Natural killer cell (primary cell): ENCODE measurements at regions not wholly inside any gene's neighbourhood (a gene's known extent, or its start where the extent isn't known, plus 50 kb on each side); places are given as distances from the start of the nearest gene placed in this dataset.

Source experiments
- ATAC-seq, 3 donors: fragments of 150-1000 bp in 2 of 3; fragments of 200-7000 bp in 1 of 3; cut with Tn5 transposase; 1 replicate in 1 of 3; 2 replicates in 2 of 3; pipeline ENCODE4 v1.10.0; 2021; ENCODE audit warnings: mild to moderate bottlenecking in 2 of 3, moderate library complexity in 2 of 3
- DNase-seq, 2 donors: peaks; one replicate each; pipeline versions ENCODE4 v3.0.0 to v3.0.0-alpha.2; 2013 to 2021; ENCODE audit warnings: mixed read lengths in 1 of 2
- H3K27ac ChIP-seq: one replicate; pipeline ENCODE4 v1.5.1; 2013; ENCODE audit warnings: mild to moderate bottlenecking, low read length
- H3K27me3 ChIP-seq: one replicate; pipeline ENCODE4 v1.6.1; 2013; ENCODE audit warnings: low read length; ENCODE audit not compliant: control insufficient read depth, insufficient read depth
- H3K36me3 ChIP-seq: one replicate; pipeline ENCODE4 v1.6.1; 2013; ENCODE audit warnings: low read length; ENCODE audit not compliant: control insufficient read depth, insufficient read depth
- H3K4me1 ChIP-seq: one replicate; pipeline ENCODE4 v1.6.1; 2013; ENCODE audit warnings: low read length; ENCODE audit not compliant: control insufficient read depth, insufficient read depth
- H3K4me3 ChIP-seq: one replicate; pipeline ENCODE4 v1.5.1; 2013; ENCODE audit warnings: low read length
- H3K9me3 ChIP-seq: one replicate; pipeline ENCODE4 v1.6.1; 2013; ENCODE audit warnings: low read length; ENCODE audit not compliant: control insufficient read depth, insufficient read depth
- H3K27ac Mint-ChIP-seq, 2 donors: one replicate each; pipeline ENCODE4 v1.8.0; 2022; ENCODE audit warnings: mild to moderate bottlenecking in 2 of 2, mixed read lengths in 2 of 2, moderate library complexity in 1 of 2
- H3K27me3 Mint-ChIP-seq, 2 donors: one replicate each; pipeline ENCODE4 v1.8.0; 2022; ENCODE audit warnings: low read depth in 2 of 2, mixed read lengths in 2 of 2
- H3K36me3 Mint-ChIP-seq: one replicate; pipeline ENCODE4 v1.8.0; 2022; ENCODE audit warnings: mixed read lengths
- H3K4me1 Mint-ChIP-seq, 2 donors: one replicate each; pipeline ENCODE4 v1.8.0; 2022; ENCODE audit warnings: mixed read lengths in 2 of 2
- H3K4me3 Mint-ChIP-seq: one replicate; pipeline ENCODE4 v1.8.0; 2022; ENCODE audit warnings: mild to moderate bottlenecking, moderate library complexity, mixed read lengths
- H3K9me3 Mint-ChIP-seq, 2 donors: one replicate each; pipeline ENCODE4 v1.8.0; 2022; ENCODE audit warnings: mixed read lengths in 2 of 2
- CTCF ChIP-seq: fragments of 200-600 bp; IDR thresholded peaks from one replicate; pipeline ENCODE4 v1.8.0; 2022; ENCODE audit warnings: antibody characterized with exemption
- WGBS: methylation state at CpG from one replicate; pipeline ENCODE4 v1.1.7; 2013; ENCODE audit warnings: missing lambda C conversion rate; ENCODE audit not compliant: insufficient coverage; 5-methylcytosine and 5-hydroxymethylcytosine counted together
- intact Hi-C: fragments of 100-400 bp; cut with micrococcal nuclease; formaldehyde crosslinking; loops from one replicate; pipeline ENCODE4 v1.14.2; 2022

GRCh38 chr3:8387571-8387970, 114.1 kb upstream of the LMCD1 start:
- 89% methylated on average over 2 of the region's 4 CpGs for WGBS
- H3K4me1 Mint-ChIP-seq = no peaks in the 10 kb centered on the region
- Histone ChIP-seq H3K27me3 (no peaks in the 10 kb centered on the region), H3K27ac (no peak overlapping the region), H3K4me3 (no peak overlapping the region), H3K9me3 (no peaks in the 10 kb centered on the region), H3K4me1 (no peaks in the 10 kb centered on the region), H3K36me3 (no peaks in the 10 kb centered on the region)
- intact Hi-C loops = no loop called here
- TF ChIP-seq CTCF = no peak
- no peak overlapping the region for H3K27ac Mint-ChIP-seq
- no peak overlapping the region for H3K4me3 Mint-ChIP-seq
- peaks cover 0 to 2% of the 10 kb centered on the region in 2 donors for H3K9me3 Mint-ChIP-seq
- ATAC-seq (no peak), DNase-seq (no peak)
- no peaks in the 10 kb centered on the region for H3K27me3 Mint-ChIP-seq
- no peaks in the 10 kb centered on the region for H3K36me3 Mint-ChIP-seq

- peaks cover 5 to 15% of the 10 kb centered on the region in 2 donors for H3K27me3 Mint-ChIP-seq
- intact Hi-C loops = no loop called here
These were observed 101.9 kb upstream of the LMCD1 start for GRCh38 chr3:8399686-8400085.

GRCh38 chr3:8400911-8401310, 100.7 kb upstream of the LMCD1 start:
- Histone ChIP-seq H3K9me3 (no peaks in the 10 kb centered on the region), H3K4me1 (no peaks in the 10 kb centered on the region), H3K36me3 (no peaks in the 10 kb centered on the region), H3K27ac (no peak overlapping the region), H3K27me3 (no peaks in the 10 kb centered on the region), H3K4me3 (no peak overlapping the region)
- WGBS = 83% methylated on average over 1 of the region's 1 CpG
- Mint-ChIP-seq H3K9me3 (peaks cover 0 to under 1% of the 10 kb centered on the region in 2 donors), H3K27me3 (peaks cover 10 to 15% of the 10 kb centered on the region in 2 donors), H3K4me1 (no peaks in the 10 kb centered on the region), H3K27ac (no peak overlapping the region), H3K36me3 (peaks cover 3% of the 10 kb centered on the region), H3K4me3 (no peak overlapping the region)
- intact Hi-C loops = no loop called here
- no peak for ATAC-seq
- TF ChIP-seq CTCF = no peak
- DNase-seq = no peak

More at GRCh38 chr3:8399686-8400085, 101.9 kb upstream of the LMCD1 start:
- Histone ChIP-seq H3K4me3 (no peak overlapping the region), H3K9me3 (no peaks in the 10 kb centered on the region), H3K27ac (no peak overlapping the region), H3K27me3 (no peaks in the 10 kb centered on the region), H3K36me3 (no peaks in the 10 kb centered on the region), H3K4me1 (no peaks in the 10 kb centered on the region)
- DNase-seq = no peak
- no peaks in the 10 kb centered on the region for H3K4me1 Mint-ChIP-seq
- H3K36me3 Mint-ChIP-seq = no peaks in the 10 kb centered on the region
- ATAC-seq = no peak
- TF ChIP-seq CTCF = no peak
- no peaks in the 10 kb centered on the region for H3K9me3 Mint-ChIP-seq
- H3K4me3 Mint-ChIP-seq = no peak overlapping the region
- WGBS = 82% methylated on average over 2 of the region's 3 CpGs
- no peak overlapping the region for H3K27ac Mint-ChIP-seq

GRCh38 chr3:8403996-8404395, 97.6 kb upstream of the LMCD1 start:
- Mint-ChIP-seq H3K36me3 (peaks cover 7% of the 10 kb centered on the region), H3K4me1 (no peaks in the 10 kb centered on the region), H3K4me3 (no peak overlapping the region), H3K9me3 (peaks cover 0 to 2% of the 10 kb centered on the region in 2 donors), H3K27ac (no peak overlapping the region), H3K27me3 (peaks cover 11 to 15% of the 10 kb centered on the region in 2 donors)
- intact Hi-C loops = no loop called here
- TF ChIP-seq CTCF = no peak
- H3K4me1 ChIP-seq = no peaks in the 10 kb centered on the region
- no peaks in the 10 kb centered on the region for H3K9me3 ChIP-seq
- WGBS = 100% methylated on average over 1 of the region's 1 CpG
- no peak overlapping the region for H3K27ac ChIP-seq
- no peaks in the 10 kb centered on the region for H3K36me3 ChIP-seq
- DNase-seq (no peak), ATAC-seq (no peak)
- H3K27me3 ChIP-seq = no peaks in the 10 kb centered on the region
- no peak overlapping the region for H3K4me3 ChIP-seq
